GM10266 (cell line): ENCODE measurements at regions not wholly inside any gene's neighbourhood (a gene's known extent, or its start where the extent isn't known, plus 50 kb on each side); places are given as distances from the start of the nearest gene placed in this dataset.

ENCODE experiments used
- DNase-seq: peaks from one replicate; pipeline ENCODE4 v3.0.0; 2012; ENCODE audit errors: extremely low spot score
- TF ChIP-seq, protein P1 (sequence below): IDR thresholded peaks from 2 replicates; pipeline ENCODE4 v1.5.1; 2012; ENCODE audit warnings: mild to moderate bottlenecking, low read depth; ENCODE audit not compliant: control insufficient read depth, insufficient read depth; ENCODE audit errors: missing control alignments

GRCh38 chr16:35497399-35497798, 2038.0 kb downstream of the TP53TG3F start:
- no peak for DNase-seq
- TF ChIP-seq, protein P1, sequence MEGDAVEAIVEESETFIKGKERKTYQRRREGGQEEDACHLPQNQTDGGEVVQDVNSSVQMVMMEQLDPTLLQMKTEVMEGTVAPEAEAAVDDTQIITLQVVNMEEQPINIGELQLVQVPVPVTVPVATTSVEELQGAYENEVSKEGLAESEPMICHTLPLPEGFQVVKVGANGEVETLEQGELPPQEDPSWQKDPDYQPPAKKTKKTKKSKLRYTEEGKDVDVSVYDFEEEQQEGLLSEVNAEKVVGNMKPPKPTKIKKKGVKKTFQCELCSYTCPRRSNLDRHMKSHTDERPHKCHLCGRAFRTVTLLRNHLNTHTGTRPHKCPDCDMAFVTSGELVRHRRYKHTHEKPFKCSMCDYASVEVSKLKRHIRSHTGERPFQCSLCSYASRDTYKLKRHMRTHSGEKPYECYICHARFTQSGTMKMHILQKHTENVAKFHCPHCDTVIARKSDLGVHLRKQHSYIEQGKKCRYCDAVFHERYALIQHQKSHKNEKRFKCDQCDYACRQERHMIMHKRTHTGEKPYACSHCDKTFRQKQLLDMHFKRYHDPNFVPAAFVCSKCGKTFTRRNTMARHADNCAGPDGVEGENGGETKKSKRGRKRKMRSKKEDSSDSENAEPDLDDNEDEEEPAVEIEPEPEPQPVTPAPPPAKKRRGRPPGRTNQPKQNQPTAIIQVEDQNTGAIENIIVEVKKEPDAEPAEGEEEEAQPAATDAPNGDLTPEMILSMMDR, result no peak

DNA sequence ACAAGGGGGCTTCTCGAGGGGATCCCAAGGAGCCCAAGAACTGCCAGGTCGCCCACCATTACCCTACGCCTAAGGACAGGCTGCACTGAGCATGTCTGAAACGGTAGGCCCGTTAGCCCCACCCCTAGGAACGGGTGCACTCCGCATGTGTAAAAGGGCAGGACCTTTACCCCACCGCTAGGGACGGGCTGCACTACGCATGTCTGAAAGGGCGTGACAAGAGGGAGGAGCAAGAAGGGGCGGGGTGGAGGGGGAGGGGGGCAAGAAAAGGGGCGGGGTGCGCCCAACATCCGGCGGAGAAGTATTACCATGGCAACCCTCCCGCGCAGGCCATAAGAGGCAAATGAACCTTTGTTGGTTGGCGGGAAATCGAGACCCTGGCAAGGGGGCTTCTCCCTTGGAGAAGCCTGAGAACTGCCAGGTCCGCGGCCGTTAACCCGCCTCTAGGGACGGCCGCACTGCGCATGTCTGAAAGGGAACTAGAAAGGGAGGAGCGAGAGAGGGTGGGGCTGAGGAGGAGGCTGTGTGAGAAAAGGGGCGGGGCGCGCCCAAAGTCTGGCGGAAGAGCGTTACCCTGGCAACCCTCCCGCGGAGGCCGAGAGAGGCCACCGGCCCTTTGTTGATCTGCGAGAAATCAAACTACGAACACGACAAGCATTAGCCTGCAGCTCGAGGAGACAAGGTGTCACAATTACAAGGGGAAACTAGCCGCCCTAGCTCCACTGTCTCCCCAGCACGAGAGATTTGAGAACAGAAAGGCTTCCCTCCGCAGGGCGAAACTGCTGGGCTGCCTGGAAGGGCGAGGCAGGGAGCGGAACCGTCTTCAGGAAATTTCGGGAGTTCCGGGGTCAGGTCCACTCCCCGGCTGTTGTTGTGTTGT, 2046.8 kb downstream of the TP53TG3F start:
- TF ChIP-seq, protein P1, result no peak
- DNase-seq, result no peak

DNA sequence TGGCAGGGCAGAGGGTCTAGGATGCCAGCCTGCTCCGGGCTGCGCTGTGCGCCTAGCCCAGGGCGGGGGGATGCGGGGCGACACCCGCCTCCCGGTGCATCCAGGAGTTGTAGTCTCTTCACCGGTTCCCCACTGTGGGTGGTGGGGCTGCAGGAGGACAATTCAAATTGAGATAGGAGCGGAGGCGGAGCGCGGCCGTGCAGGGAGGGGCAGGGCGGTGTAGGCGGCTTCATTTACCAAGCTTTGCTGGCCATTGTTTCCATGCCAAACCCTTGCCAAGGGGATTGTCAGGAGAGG, 2047.4 kb downstream of the TP53TG3F start:
- no peak for DNase-seq
- TF ChIP-seq, protein P1, result no peak

- DNase-seq, result no peak
- TF ChIP-seq, protein P1, result no peak
Measured at GRCh38 chr16:35510701-35511100, 2051.3 kb downstream of the TP53TG3F start.

DNA sequence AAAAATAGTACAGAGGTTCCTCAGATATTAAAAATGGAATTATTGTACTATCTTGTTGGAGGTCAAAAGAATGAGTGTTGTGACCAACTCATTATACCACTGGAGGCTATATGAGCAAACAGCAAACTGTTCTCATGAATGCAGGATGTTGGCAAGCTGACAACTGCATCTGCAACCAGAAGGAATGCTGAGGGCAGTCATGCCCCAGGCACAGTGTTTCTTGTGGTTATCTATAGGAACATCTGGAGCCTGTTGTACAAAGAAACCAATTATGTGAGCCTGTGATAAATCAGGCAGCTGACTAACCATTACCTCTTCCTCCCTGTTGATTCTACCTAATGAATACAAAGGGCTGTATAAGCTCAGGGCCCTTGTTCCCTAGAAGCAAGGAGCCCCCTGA, 2057.1 kb downstream of the TP53TG3F start:
- no peak for DNase-seq
- TF ChIP-seq, protein P1, result no peak

- TF ChIP-seq, protein P1, result no peak
- DNase-seq, result no peak
Measured at GRCh38 chr16:35516971-35517370, 2057.6 kb downstream of the TP53TG3F start.

- DNase-seq, result no peak
- TF ChIP-seq, protein P1, result no peak
Measured at GRCh38 chr16:35523991-35524390, 2064.6 kb downstream of the TP53TG3F start.
